ENCODE measurements at regions not wholly inside any gene's neighbourhood (a gene's known extent, or its start where the extent isn't known, plus 50 kb on each side); places are given as distances from the start of the nearest gene placed in this dataset.
"Not testable (repeated sequence)": the region's sequence is repeated elsewhere in the genome, so short reads cannot be mapped to it uniquely, and the experiment has no call there.

DNA sequence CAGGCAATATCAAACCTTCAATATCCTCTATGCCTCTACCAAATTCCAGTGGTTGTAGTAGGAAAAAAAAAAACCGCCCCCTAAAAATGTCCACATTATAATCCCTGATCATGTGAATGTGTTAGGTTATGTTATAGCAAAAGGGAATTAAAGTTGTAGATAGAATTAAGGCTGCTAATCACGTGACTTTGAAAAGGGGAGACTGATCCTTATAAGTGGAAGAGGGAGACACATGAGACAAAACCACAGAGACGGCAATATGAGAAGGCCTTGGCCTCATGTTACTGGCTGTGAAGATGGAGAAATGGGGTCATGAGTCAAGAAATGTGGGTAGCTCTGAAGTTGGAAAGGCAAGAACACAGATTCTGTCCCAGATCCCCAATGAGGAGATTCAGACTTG, 1711.3 kb downstream of the KHDRBS2 start:
- H4K20me1 ChIP-seq (ENCODE audit: insufficient read depth, low read length); H3K4me3 Mint-ChIP-seq (ENCODE audit: unreplicated experiment); H3K9me3 ChIP-seq (ENCODE audit: insufficient read depth, low read depth, low read length); H3K36me3 Mint-ChIP-seq (ENCODE audit: low read depth, unreplicated experiment); H3K4me2 ChIP-seq (ENCODE audit: low read length); H3K9ac ChIP-seq (ENCODE audit: low read length); FAIRE-seq; H2AFZ ChIP-seq (ENCODE audit: low read depth, low read length); H3K27me3 Mint-ChIP-seq (ENCODE audit: low read depth, unreplicated experiment); H3K36me3 ChIP-seq (ENCODE audit: insufficient read depth, low read length); H3K79me2 ChIP-seq (ENCODE audit: insufficient read depth, low read length); H3K27ac ChIP-seq (ENCODE audit: low read depth, low read length); H3K4me1 ChIP-seq (ENCODE audit: insufficient read depth, low read length); H3K27me3 ChIP-seq (ENCODE audit: insufficient read depth, low read length); DNase-seq (ENCODE audit: low read depth); H3K4me3 ChIP-seq (ENCODE audit: insufficient read depth, low read depth, low read length); H3K4me1 Mint-ChIP-seq (ENCODE audit: low read depth, unreplicated experiment); H3K27ac Mint-ChIP-seq (ENCODE audit: unreplicated experiment): not testable (repeated sequence)
- peaks cover 11% of the 10 kb centered on the region for H3K9me3 Mint-ChIP-seq (ENCODE audit: unreplicated experiment)

GRCh38 chr6:60572607-60573006, 1713.4 kb downstream of the KHDRBS2 start:
- H3K9me3 ChIP-seq (ENCODE audit: insufficient read depth, low read depth, low read length); H3K4me3 ChIP-seq (ENCODE audit: insufficient read depth, low read depth, low read length); H3K4me2 ChIP-seq (ENCODE audit: low read length); H3K27me3 ChIP-seq (ENCODE audit: insufficient read depth, low read length); FAIRE-seq; H2AFZ ChIP-seq (ENCODE audit: low read depth, low read length); H3K4me1 ChIP-seq (ENCODE audit: insufficient read depth, low read length); H4K20me1 ChIP-seq (ENCODE audit: insufficient read depth, low read length); H3K27me3 Mint-ChIP-seq (ENCODE audit: low read depth, unreplicated experiment); H3K9ac ChIP-seq (ENCODE audit: low read length); H3K79me2 ChIP-seq (ENCODE audit: insufficient read depth, low read length); DNase-seq (ENCODE audit: low read depth); H3K36me3 Mint-ChIP-seq (ENCODE audit: low read depth, unreplicated experiment); H3K4me3 Mint-ChIP-seq (ENCODE audit: unreplicated experiment); H3K36me3 ChIP-seq (ENCODE audit: insufficient read depth, low read length); H3K27ac Mint-ChIP-seq (ENCODE audit: unreplicated experiment); H3K27ac ChIP-seq (ENCODE audit: low read depth, low read length); H3K4me1 Mint-ChIP-seq (ENCODE audit: low read depth, unreplicated experiment): not testable (repeated sequence)
- peaks cover 11% of the 10 kb centered on the region for H3K9me3 Mint-ChIP-seq (ENCODE audit: unreplicated experiment)

DNA sequence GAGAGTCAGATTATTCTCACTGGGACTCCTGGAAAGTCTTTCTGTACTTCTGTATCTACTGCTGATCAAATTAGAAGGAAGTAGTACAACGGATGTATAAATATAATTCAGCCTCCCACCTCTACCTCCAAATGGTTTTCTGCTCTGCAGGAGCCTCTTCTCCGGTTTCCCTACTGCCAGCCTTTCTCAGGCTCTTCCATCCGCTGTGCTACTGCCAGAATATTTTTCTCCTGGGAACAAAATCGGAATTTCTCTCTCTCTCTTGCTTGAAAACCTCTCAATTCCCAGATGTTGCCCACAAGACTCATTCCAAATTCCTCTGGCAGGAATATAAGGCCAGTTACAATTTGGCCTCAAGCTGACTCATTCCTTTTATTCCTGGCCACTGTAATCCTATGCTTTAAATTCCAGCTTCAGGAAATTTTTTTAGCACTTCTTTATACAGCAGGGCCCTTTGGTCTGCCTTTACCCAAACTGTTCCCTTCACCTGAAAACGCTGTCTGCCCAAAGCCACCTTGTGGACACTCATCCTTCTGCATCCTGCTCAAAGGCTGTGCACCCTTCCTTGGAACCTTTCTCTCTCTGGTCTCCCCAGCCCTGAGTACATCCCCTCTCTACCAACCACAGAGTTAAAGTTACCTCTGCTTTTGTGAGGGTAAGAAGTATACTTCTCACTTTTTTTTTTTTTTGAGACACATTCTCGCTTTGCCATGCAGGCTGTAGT, 1714.6 kb downstream of the KHDRBS2 start:
- not testable (repeated sequence) for H3K36me3 ChIP-seq (ENCODE audit: insufficient read depth, low read length); H3K4me3 ChIP-seq (ENCODE audit: insufficient read depth, low read depth, low read length); H3K4me1 ChIP-seq (ENCODE audit: insufficient read depth, low read length); H4K20me1 ChIP-seq (ENCODE audit: insufficient read depth, low read length); FAIRE-seq; H3K4me2 ChIP-seq (ENCODE audit: low read length); H3K4me3 Mint-ChIP-seq (ENCODE audit: unreplicated experiment); H3K9me3 ChIP-seq (ENCODE audit: insufficient read depth, low read depth, low read length); H3K27me3 Mint-ChIP-seq (ENCODE audit: low read depth, unreplicated experiment); H3K79me2 ChIP-seq (ENCODE audit: insufficient read depth, low read length); H3K27me3 ChIP-seq (ENCODE audit: insufficient read depth, low read length); H3K9ac ChIP-seq (ENCODE audit: low read length); H3K36me3 Mint-ChIP-seq (ENCODE audit: low read depth, unreplicated experiment); DNase-seq (ENCODE audit: low read depth); H3K27ac ChIP-seq (ENCODE audit: low read depth, low read length); H2AFZ ChIP-seq (ENCODE audit: low read depth, low read length)
- peaks cover 10% of the 10 kb centered on the region for H3K4me1 Mint-ChIP-seq (ENCODE audit: low read depth, unreplicated experiment)
- peaks cover 11% of the 10 kb centered on the region for H3K9me3 Mint-ChIP-seq (ENCODE audit: unreplicated experiment)
- H3K27ac Mint-ChIP-seq (ENCODE audit: unreplicated experiment) = peak overlapping the region; percentile 60

DNA sequence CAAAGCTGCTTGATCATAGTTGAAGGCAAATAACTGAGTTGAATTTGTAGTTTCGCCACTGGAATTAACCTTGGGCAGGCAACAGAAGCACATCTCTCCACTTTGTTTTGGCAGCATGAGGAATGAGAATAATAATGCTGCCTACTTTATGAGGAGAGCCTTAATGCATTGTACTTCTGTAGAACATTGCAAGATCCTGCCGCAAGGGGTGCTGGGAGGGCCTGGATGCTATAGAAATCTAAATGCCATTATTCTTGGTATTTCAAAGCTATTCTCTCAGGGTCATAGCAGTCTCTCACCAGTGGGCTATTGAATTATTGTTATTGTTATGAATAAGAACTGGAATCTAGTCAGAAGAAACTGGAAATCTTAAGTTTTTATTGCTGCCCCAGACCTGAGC, 1715.4 kb downstream of the KHDRBS2 start:
- H3K36me3 Mint-ChIP-seq (ENCODE audit: low read depth, unreplicated experiment); H3K4me1 ChIP-seq (ENCODE audit: insufficient read depth, low read length); FAIRE-seq; H3K4me3 Mint-ChIP-seq (ENCODE audit: unreplicated experiment); H3K27me3 Mint-ChIP-seq (ENCODE audit: low read depth, unreplicated experiment); H3K9me3 Mint-ChIP-seq (ENCODE audit: unreplicated experiment); H3K4me3 ChIP-seq (ENCODE audit: insufficient read depth, low read depth, low read length); H3K9ac ChIP-seq (ENCODE audit: low read length); H2AFZ ChIP-seq (ENCODE audit: low read depth, low read length); H3K36me3 ChIP-seq (ENCODE audit: insufficient read depth, low read length); H3K4me2 ChIP-seq (ENCODE audit: low read length); H3K79me2 ChIP-seq (ENCODE audit: insufficient read depth, low read length); H3K27me3 ChIP-seq (ENCODE audit: insufficient read depth, low read length); H3K9me3 ChIP-seq (ENCODE audit: insufficient read depth, low read depth, low read length); DNase-seq (ENCODE audit: low read depth); H3K27ac Mint-ChIP-seq (ENCODE audit: unreplicated experiment); H3K27ac ChIP-seq (ENCODE audit: low read depth, low read length); H4K20me1 ChIP-seq (ENCODE audit: insufficient read depth, low read length): not testable (repeated sequence)
- H3K4me1 Mint-ChIP-seq (ENCODE audit: low read depth, unreplicated experiment) = peaks cover 10% of the 10 kb centered on the region

- H3K27me3 ChIP-seq (ENCODE audit: insufficient read depth, low read length); FAIRE-seq; H3K36me3 Mint-ChIP-seq (ENCODE audit: low read depth, unreplicated experiment); H3K36me3 ChIP-seq (ENCODE audit: insufficient read depth, low read length); H2AFZ ChIP-seq (ENCODE audit: low read depth, low read length); H3K9ac ChIP-seq (ENCODE audit: low read length); H4K20me1 ChIP-seq (ENCODE audit: insufficient read depth, low read length); H3K79me2 ChIP-seq (ENCODE audit: insufficient read depth, low read length); H3K4me2 ChIP-seq (ENCODE audit: low read length); H3K4me3 Mint-ChIP-seq (ENCODE audit: unreplicated experiment); H3K27ac ChIP-seq (ENCODE audit: low read depth, low read length); H3K27me3 Mint-ChIP-seq (ENCODE audit: low read depth, unreplicated experiment); H3K4me1 ChIP-seq (ENCODE audit: insufficient read depth, low read length); H3K4me3 ChIP-seq (ENCODE audit: insufficient read depth, low read depth, low read length); H3K9me3 Mint-ChIP-seq (ENCODE audit: unreplicated experiment); H3K9me3 ChIP-seq (ENCODE audit: insufficient read depth, low read depth, low read length): not testable (repeated sequence)
- Mint-ChIP-seq H3K4me1 (ENCODE audit: low read depth, unreplicated experiment) (peaks cover 10% of the 10 kb centered on the region), H3K27ac (ENCODE audit: unreplicated experiment) (peak overlapping the region; percentile 21)
- DNase-seq (ENCODE audit: low read depth) = peak; percentile 0
Observed at GRCh38 chr6:60567447-60568187, 1718.4 kb downstream of the KHDRBS2 start.

- not testable (repeated sequence) for H3K4me1 ChIP-seq (ENCODE audit: insufficient read depth, low read length); H3K36me3 Mint-ChIP-seq (ENCODE audit: low read depth, unreplicated experiment); H3K9me3 ChIP-seq (ENCODE audit: insufficient read depth, low read depth, low read length); H3K4me3 Mint-ChIP-seq (ENCODE audit: unreplicated experiment); H4K20me1 ChIP-seq (ENCODE audit: insufficient read depth, low read length); H3K36me3 ChIP-seq (ENCODE audit: insufficient read depth, low read length); H3K4me3 ChIP-seq (ENCODE audit: insufficient read depth, low read depth, low read length); H3K9me3 Mint-ChIP-seq (ENCODE audit: unreplicated experiment); H3K27me3 Mint-ChIP-seq (ENCODE audit: low read depth, unreplicated experiment); H3K27ac Mint-ChIP-seq (ENCODE audit: unreplicated experiment); H2AFZ ChIP-seq (ENCODE audit: low read depth, low read length); H3K4me2 ChIP-seq (ENCODE audit: low read length); DNase-seq (ENCODE audit: low read depth); H3K9ac ChIP-seq (ENCODE audit: low read length); H3K79me2 ChIP-seq (ENCODE audit: insufficient read depth, low read length); H3K27me3 ChIP-seq (ENCODE audit: insufficient read depth, low read length); H3K27ac ChIP-seq (ENCODE audit: low read depth, low read length); FAIRE-seq
- H3K4me1 Mint-ChIP-seq (ENCODE audit: low read depth, unreplicated experiment) = peaks cover 10% of the 10 kb centered on the region
Observed at GRCh38 chr6:60566387-60566786, 1719.6 kb downstream of the KHDRBS2 start.
